H1 (cell line): ENCODE measurements at regions not wholly inside any gene's neighbourhood (a gene's known extent, or its start where the extent isn't known, plus 50 kb on each side); places are given as distances from the start of the nearest gene placed in this dataset.

Experiments
- CTCF ChIA-PET: fragments of 300-600 bp; sonication (Branson Sonifier 250); formaldehyde crosslinking; loops from one replicate; lab custom pipeline; 2021; ENCODE audit not compliant: partially characterized antibody; lab: Charles Lee
- POLR2A ChIA-PET: fragments of 300-600 bp; sonication (Branson Sonifier 250); formaldehyde crosslinking; loops from one replicate; lab custom pipeline; 2021; ENCODE audit warnings: inconsistent platforms; ENCODE audit not compliant: partially characterized antibody; lab: Charles Lee
- DNase-seq, 2 experiments: peaks; one replicate each; pipeline versions ENCODE4 v3.0.0 to v3.0.0-alpha.2; 2010 to 2022; ENCODE audit warnings: low spot score in 2 of 2, low read depth in 1 of 2, mixed read lengths in 1 of 2
- FAIRE-seq: peaks from 2 replicates; lab custom pipeline; 2011; peaks lifted over from hg19 to GRCh38; lab: Jason Lieb, UNC
- H2AFZ ChIP-seq: 2 replicates; pipeline ENCODE4 v1.8.1; 2012; ENCODE audit warnings: low read length, inconsistent platforms
- H2AK5ac ChIP-seq: 2 replicates; pipeline ENCODE4 v1.6.1; 2013; ENCODE audit warnings: low read depth, low read length
- H2BK120ac ChIP-seq: replicated peaks from 2 replicates; pipeline ENCODE3; 2013; ENCODE audit warnings: low read depth, low read length, inconsistent platforms
- H2BK12ac ChIP-seq: 2 replicates; pipeline ENCODE4 v1.6.1; 2013; ENCODE audit warnings: low read depth, low read length
- H2BK15ac ChIP-seq: 2 replicates; pipeline ENCODE4 v1.6.1; 2013; ENCODE audit warnings: low read length
- H2BK20ac ChIP-seq: 2 replicates; pipeline ENCODE4 v1.6.1; 2013; ENCODE audit warnings: low read length
- H2BK5ac ChIP-seq: 2 replicates; pipeline ENCODE4 v1.6.1; 2013; ENCODE audit warnings: low read depth, low read length
- H3K14ac ChIP-seq: 2 replicates; pipeline ENCODE4 v1.6.1; 2013; ENCODE audit warnings: inconsistent platforms; ENCODE audit not compliant: insufficient read length
- H3K18ac ChIP-seq: 2 replicates; pipeline ENCODE4 v1.6.1; 2013; ENCODE audit warnings: low read length; ENCODE audit errors: extremely low read depth
- H3K23ac ChIP-seq: 2 replicates; pipeline ENCODE4 v1.6.1; 2013; ENCODE audit warnings: inconsistent platforms; ENCODE audit not compliant: insufficient read length
- H3K23me2 ChIP-seq: 2 replicates; pipeline ENCODE4 v1.6.1; 2013; ENCODE audit warnings: low read depth, low read length
- H3K27ac ChIP-seq: 2 replicates; pipeline ENCODE4 v1.6.1; 2011; ENCODE audit warnings: low read depth, low read length, inconsistent platforms
- H3K27me3 ChIP-seq, 4 experiments: replicated peaks in 1 of 4; 1 replicate in 1 of 4; 2 replicates in 3 of 4; pipeline versions ENCODE4 v1.6.1 to v1.8.1; 2011 to 2013; ENCODE audit warnings: low read length in 3 of 4, mild to moderate bottlenecking in 3 of 4, inconsistent platforms in 2 of 4, mixed read lengths in 2 of 4, moderate library complexity in 1 of 4; ENCODE audit not compliant: control insufficient read depth in 3 of 4, insufficient read depth in 3 of 4; ENCODE audit errors: extremely low read depth in 1 of 4
- H3K36me3 ChIP-seq, 4 experiments: 2 replicates each; pipeline versions ENCODE4 v1.6.1 to v1.8.1; 2011 to 2013; ENCODE audit warnings: mild to moderate bottlenecking in 4 of 4, low read length in 3 of 4, moderate library complexity in 2 of 4, control low read depth in 1 of 4, inconsistent platforms in 1 of 4; ENCODE audit not compliant: insufficient read depth in 4 of 4, control insufficient read depth in 2 of 4
- H3K4ac ChIP-seq: replicated peaks from 2 replicates; pipeline ENCODE3; 2013; ENCODE audit warnings: low read length, low read depth, mixed read lengths, inconsistent platforms; ENCODE audit not compliant: insufficient read length
- H3K4me1 ChIP-seq, 4 experiments: replicated peaks in 1 of 4; 1 replicate in 1 of 4; 2 replicates in 3 of 4; pipeline versions ENCODE4 v1.6.1 to v1.8.1; 2011 to 2013; ENCODE audit warnings: low read length in 3 of 4, inconsistent platforms in 2 of 4, mixed read lengths in 1 of 4; ENCODE audit not compliant: insufficient read depth in 4 of 4, control insufficient read depth in 3 of 4
- H3K4me2 ChIP-seq, 2 experiments: 2 replicates each; pipeline versions ENCODE4 v1.6.1 to v1.8.1; 2011 to 2013; ENCODE audit warnings: low read depth in 2 of 2, low read length in 2 of 2, control low read depth in 1 of 2, inconsistent platforms in 1 of 2, mild to moderate bottlenecking in 1 of 2; ENCODE audit not compliant: insufficient read depth in 1 of 2
- H3K4me3 ChIP-seq, 4 experiments: fragments of 200-600, 300-600 bp in 1 of 4; sonication (generic), shearing (Covaris generic), sonication (Bioruptor Twin) in 1 of 4; 2 replicates each; pipeline versions ENCODE4 v1.5.1 to v1.8.1; 2011 to 2016; ENCODE audit warnings: low read length in 4 of 4, low read depth in 3 of 4, control low read depth in 2 of 4, inconsistent platforms in 2 of 4, mild to moderate bottlenecking in 2 of 4, mixed read lengths in 1 of 4, moderate library complexity in 1 of 4; ENCODE audit not compliant: insufficient read depth in 2 of 4; ENCODE audit errors: extremely low read depth in 1 of 4
- H3K56ac ChIP-seq: replicated peaks from 2 replicates; pipeline ENCODE3; 2013; ENCODE audit warnings: low read depth, mild to moderate bottlenecking, mixed read lengths, low read length, inconsistent platforms; ENCODE audit not compliant: insufficient read length
- H3K79me1 ChIP-seq: 2 replicates; pipeline ENCODE4 v1.6.1; 2013; ENCODE audit warnings: low read depth, low read length, control low read depth
- H3K79me2 ChIP-seq, 2 experiments: 2 replicates each; pipeline versions ENCODE4 v1.6.1 to v1.8.1; 2012 to 2013; ENCODE audit warnings: low read length in 2 of 2, mild to moderate bottlenecking in 2 of 2, inconsistent platforms in 1 of 2; ENCODE audit not compliant: insufficient read depth in 2 of 2, control insufficient read depth in 1 of 2
- H3K9ac ChIP-seq, 4 experiments: replicated peaks in 1 of 4; 1 replicate in 1 of 4; 2 replicates in 3 of 4; pipeline versions ENCODE4 v1.6.1 to v1.8.1; 2011 to 2013; ENCODE audit warnings: low read depth in 3 of 4, low read length in 3 of 4, control low read depth in 2 of 4, mild to moderate bottlenecking in 2 of 4, moderate library complexity in 2 of 4, inconsistent platforms in 1 of 4; ENCODE audit errors: extremely low read depth in 1 of 4
- H3K9me3 ChIP-seq, 2 experiments: 2 replicates each; pipeline versions ENCODE4 v1.6.1 to v1.8.1; 2012 to 2013; ENCODE audit warnings: mild to moderate bottlenecking in 2 of 2, moderate library complexity in 2 of 2, control low read depth in 1 of 2, inconsistent platforms in 1 of 2, low read depth in 1 of 2, low read length in 1 of 2, mixed read lengths in 1 of 2; ENCODE audit not compliant: insufficient read depth in 2 of 2
- H4K20me1 ChIP-seq, 2 experiments: replicated peaks in 1 of 2; 2 replicates each; pipeline versions ENCODE3 to v1.8.1; 2011 to 2013; ENCODE audit warnings: inconsistent platforms in 2 of 2, low read length in 2 of 2, mild to moderate bottlenecking in 1 of 2; ENCODE audit not compliant: insufficient read depth in 2 of 2, control insufficient read depth in 1 of 2
- H4K5ac ChIP-seq: 2 replicates; pipeline ENCODE4 v1.6.1; 2013; ENCODE audit warnings: low read length, low read depth, mixed read lengths, inconsistent platforms; ENCODE audit not compliant: insufficient read length
- H4K8ac ChIP-seq: 2 replicates; pipeline ENCODE4 v1.8.0; 2013; ENCODE audit warnings: mild to moderate bottlenecking, moderate library complexity, low read length, inconsistent platforms; ENCODE audit not compliant: insufficient read depth; ENCODE audit errors: extremely low read depth
- H4K91ac ChIP-seq: replicated peaks from 2 replicates; pipeline ENCODE3; 2013; ENCODE audit warnings: low read length, mixed read lengths, inconsistent platforms; ENCODE audit not compliant: insufficient read length
- ATF3 ChIP-seq: IDR thresholded peaks from 2 replicates; pipeline ENCODE4 v1.6.1; 2011; ENCODE audit warnings: low read depth, mild to moderate bottlenecking, low read length; ENCODE audit not compliant: insufficient read depth
- BRCA1 ChIP-seq: IDR thresholded peaks from 2 replicates; pipeline ENCODE4 v1.6.1; 2012; ENCODE audit warnings: low read depth, low read length, improper control_type of control experiment
- CREB1 ChIP-seq: IDR thresholded peaks from 2 replicates; pipeline ENCODE4 v1.6.1; 2012; ENCODE audit warnings: inconsistent platforms
- CTCF ChIP-seq, 3 experiments: IDR thresholded peaks; 1 replicate in 2 of 3; 2 replicates in 1 of 3; pipeline versions ENCODE4 v1.5.1 to v1.6.1; 2011; ENCODE audit warnings: low read length in 3 of 3, mild to moderate bottlenecking in 3 of 3, inconsistent platforms in 2 of 3, low read depth in 1 of 3, moderate library complexity in 1 of 3; ENCODE audit not compliant: insufficient read depth in 1 of 3; ENCODE audit errors: control extremely low read depth in 1 of 3
- GABPA ChIP-seq: IDR thresholded peaks from 2 replicates; pipeline ENCODE4 v1.6.1; 2011; ENCODE audit warnings: mild to moderate bottlenecking, low read length, moderate library complexity, borderline replicate concordance; ENCODE audit not compliant: insufficient read depth
- NANOG ChIP-seq: IDR thresholded peaks from 2 replicates; pipeline ENCODE4 v1.6.1; 2011; ENCODE audit warnings: low read length, low read depth, mild to moderate bottlenecking, inconsistent platforms; ENCODE audit not compliant: insufficient read depth, poor library complexity, severe bottlenecking
- NRF1 ChIP-seq: IDR thresholded peaks from 2 replicates; pipeline ENCODE4 v1.6.1; 2011; ENCODE audit warnings: mild to moderate bottlenecking, low read depth, low read length, improper control_type of control experiment
- RFX5 ChIP-seq: IDR thresholded peaks from 2 replicates; pipeline ENCODE4 v1.6.1; 2011; ENCODE audit warnings: low read depth, low read length, improper control_type of control experiment, borderline replicate concordance
- SAP30 ChIP-seq: fragments of 300-600 bp; sonication (generic); IDR thresholded peaks from 2 replicates; pipeline ENCODE4 v1.7.1; 2012; ENCODE audit warnings: low read length, moderate library complexity, mild to moderate bottlenecking, inconsistent platforms; ENCODE audit not compliant: insufficient read depth, insufficient replicate concordance
- SIRT6 ChIP-seq: IDR thresholded peaks from one replicate; pipeline ENCODE4 v1.7.1; 2012; ENCODE audit warnings: low read length, inconsistent platforms
- SP2 ChIP-seq: IDR thresholded peaks from 2 replicates; pipeline ENCODE4 v1.6.1; 2012; ENCODE audit warnings: mild to moderate bottlenecking, low read length, inconsistent platforms
- SP4 ChIP-seq: IDR thresholded peaks from 2 replicates; pipeline ENCODE4 v1.6.1; 2012; ENCODE audit warnings: low read length, inconsistent platforms
- YY1 ChIP-seq: IDR thresholded peaks from 2 replicates; pipeline ENCODE4 v1.6.1; 2011; ENCODE audit warnings: low read depth, mild to moderate bottlenecking, low read length
- WGBS, 2 experiments: shearing (Covaris generic) in 1 of 2; methylation state at CpG; one replicate each; pipeline versions ENCODE4 v1.1.6 to v1.1.7; 2013 to 2015; ENCODE audit warnings: low lambda C conversion rate in 2 of 2, mixed read lengths in 2 of 2, inconsistent platforms in 1 of 2, low coverage in 1 of 2, missing lambda C conversion rate in 1 of 2; ENCODE audit not compliant: insufficient replicate concordance in 2 of 2, insufficient coverage in 1 of 2, insufficient read length in 1 of 2; ENCODE audit errors: extremely low coverage in 1 of 2, missing lambda C conversion rate in 1 of 2; 5-methylcytosine and 5-hydroxymethylcytosine counted together

GRCh38 chr21:14833241-14833640, 231.6 kb downstream of the NRIP1 start:
- H3K36me3 ChIP-seq = no peaks in the 10 kb centered on the region
- POLR2A ChIA-PET = no interaction called here
- CTCF ChIA-PET = no interaction called here
- no peak overlapping the region for H4K91ac ChIP-seq
- H3K4ac ChIP-seq = no peak overlapping the region
- H4K5ac ChIP-seq = no peak overlapping the region
- no peak overlapping the region for H4K8ac ChIP-seq
- H3K79me2 ChIP-seq = no peaks in the 10 kb centered on the region
- no peak for DNase-seq
- no peaks in the 10 kb centered on the region for H3K9me3 ChIP-seq
- no peak overlapping the region for H3K4me2 ChIP-seq
- no peaks in the 10 kb centered on the region for H3K23me2 ChIP-seq
- no peak overlapping the region for H3K56ac ChIP-seq
- H3K79me1 ChIP-seq = no peaks in the 10 kb centered on the region
- H4K20me1 ChIP-seq = no peaks in the 10 kb centered on the region
- H3K14ac ChIP-seq = no peak overlapping the region
- H3K27ac ChIP-seq = no peak overlapping the region
- H2BK120ac ChIP-seq = no peak overlapping the region
- H3K4me1 ChIP-seq = no peaks in the 10 kb centered on the region
- H2BK12ac ChIP-seq = no peak overlapping the region
- H3K27me3 ChIP-seq = no peaks in the 10 kb centered on the region
- FAIRE-seq = no peak
- WGBS, 2 experiments = 86% methylated on average over 4 of the region's 4 CpGs; no CpG with 5 or more reads in 1 of the 2 experiments
- no peak overlapping the region for H2AK5ac ChIP-seq
- H3K18ac ChIP-seq = no peak overlapping the region
- H2BK5ac ChIP-seq = no peak overlapping the region
- H3K9ac ChIP-seq = no peak overlapping the region
- H3K4me3 ChIP-seq = no peak overlapping the region
- H2BK20ac ChIP-seq = no peak overlapping the region
- no peak overlapping the region for H3K23ac ChIP-seq
- H2AFZ ChIP-seq = no peak overlapping the region
- H2BK15ac ChIP-seq = no peak overlapping the region
- TF ChIP-seq SP4 (no peak), RFX5 (no peak), GABPA (no peak), NRF1 (no peak), SAP30 (no peak), BRCA1 (no peak), SP2 (no peak), CREB1 (no peak), SIRT6 (no peak), ATF3 (no peak), NANOG (no peak), CTCF (IDR thresholded peaks at IDR 0.05; ENCODE audit: control extremely low read depth in 1 of 3, insufficient read depth in 1 of 3, low read depth in 1 of 3, low read length in 3 of 3) (no peak), YY1 (no peak)
